H1 (cell line): ENCODE measurements at regions not wholly inside any gene's neighbourhood (a gene's known extent, or its start where the extent isn't known, plus 50 kb on each side); places are given as distances from the start of the nearest gene placed in this dataset.

Experiments used
- ATF2 ChIP-seq: IDR thresholded peaks from 2 replicates; pipeline ENCODE4 v1.6.1; 2012; ENCODE audit warnings: low read length, inconsistent platforms
- E2F6 ChIP-seq: IDR thresholded peaks from 2 replicates; pipeline ENCODE4 v1.6.1; 2012; ENCODE audit warnings: inconsistent platforms
- KDM5A ChIP-seq: fragments of 200-600 bp; IDR thresholded peaks from 2 replicates; pipeline ENCODE4 v1.7.1; 2012; ENCODE audit warnings: mild to moderate bottlenecking, low read length, inconsistent platforms, mixed read lengths
- TAF1 ChIP-seq: IDR thresholded peaks from 2 replicates; pipeline ENCODE4 v1.6.1; 2011; ENCODE audit warnings: mild to moderate bottlenecking, low read depth, low read length

GRCh38 chr16:54554581-54554980 lies 268.0 kb upstream of the IRX3 start (continued):
- no peak for TF ChIP-seq ATF2
- TF ChIP-seq E2F6, result no peak
- TF ChIP-seq TAF1, result no peak
- TF ChIP-seq KDM5A, result no peak
- TF ChIP-seq, all 59 proteins: peak for 0
